Thoracic aorta (tissue), 2 donors: ENCODE measurements at regions not wholly inside any gene's neighbourhood (a gene's known extent, or its start where the extent isn't known, plus 50 kb on each side); places are given as distances from the start of the nearest gene placed in this dataset.

Experiments
- ATAC-seq: fragments of 150-250 bp; one replicate; pipeline ENCODE4 v1.8.0; 2017; ENCODE audit warnings: low read depth; ENCODE audit not compliant: insufficient number of reproducible peaks, low FRiP score
- DNase-seq: peaks from one replicate; pipeline ENCODE4 v3.0.0-alpha.2; 2020; ENCODE audit warnings: low spot score
- H3K27ac ChIP-seq, 2 donors: fragments of 200-600 bp; sonication (generic); 1 replicate in 1 of 2; 2 replicates in 1 of 2; pipeline ENCODE4 v1.5.1; 2016; ENCODE audit warnings: mild to moderate bottlenecking in 2 of 2, moderate library complexity in 2 of 2
- H3K27me3 ChIP-seq: fragments of 200-600 bp; sonication (generic); replicated peaks from 2 replicates; pipeline ENCODE4 v1.6.0; 2016; ENCODE audit warnings: mild to moderate bottlenecking; ENCODE audit not compliant: insufficient read depth
- H3K36me3 ChIP-seq: fragments of 200-600 bp; sonication (generic); one replicate; pipeline ENCODE4 v1.5.1; 2016
- H3K4me1 ChIP-seq, 2 donors: fragments of 200-600 bp; sonication (generic); 1 replicate in 1 of 2; 2 replicates in 1 of 2; pipeline versions ENCODE4 v1.5.1 to v1.6.0; 2016; ENCODE audit warnings: low read depth in 2 of 2, mild to moderate bottlenecking in 1 of 2; ENCODE audit not compliant: control insufficient read depth in 1 of 2
- H3K4me3 ChIP-seq: fragments of 200-600 bp; sonication (generic); 2 replicates; pipeline ENCODE4 v1.5.1; 2016; ENCODE audit warnings: mild to moderate bottlenecking
- H3K9me3 ChIP-seq: fragments of 200-600 bp; sonication (generic); 2 replicates; pipeline ENCODE4 v1.5.1; 2016
- TF ChIP-seq, protein P1 (sequence below): fragments of 200-600 bp; sonication (generic); IDR thresholded peaks from one replicate; pipeline ENCODE4 v1.5.1; 2019; ENCODE audit warnings: antibody characterized with exemption

- Histone ChIP-seq H3K9me3 (no peaks in the 10 kb centered on the region), H3K4me1 (peaks cover 0 to 8% of the 10 kb centered on the region in 2 donors), H3K27ac (no peak overlapping the region), H3K27me3 (no peaks in the 10 kb centered on the region), H3K4me3 (no peak overlapping the region), H3K36me3 (no peaks in the 10 kb centered on the region)
- TF ChIP-seq, protein P1, sequence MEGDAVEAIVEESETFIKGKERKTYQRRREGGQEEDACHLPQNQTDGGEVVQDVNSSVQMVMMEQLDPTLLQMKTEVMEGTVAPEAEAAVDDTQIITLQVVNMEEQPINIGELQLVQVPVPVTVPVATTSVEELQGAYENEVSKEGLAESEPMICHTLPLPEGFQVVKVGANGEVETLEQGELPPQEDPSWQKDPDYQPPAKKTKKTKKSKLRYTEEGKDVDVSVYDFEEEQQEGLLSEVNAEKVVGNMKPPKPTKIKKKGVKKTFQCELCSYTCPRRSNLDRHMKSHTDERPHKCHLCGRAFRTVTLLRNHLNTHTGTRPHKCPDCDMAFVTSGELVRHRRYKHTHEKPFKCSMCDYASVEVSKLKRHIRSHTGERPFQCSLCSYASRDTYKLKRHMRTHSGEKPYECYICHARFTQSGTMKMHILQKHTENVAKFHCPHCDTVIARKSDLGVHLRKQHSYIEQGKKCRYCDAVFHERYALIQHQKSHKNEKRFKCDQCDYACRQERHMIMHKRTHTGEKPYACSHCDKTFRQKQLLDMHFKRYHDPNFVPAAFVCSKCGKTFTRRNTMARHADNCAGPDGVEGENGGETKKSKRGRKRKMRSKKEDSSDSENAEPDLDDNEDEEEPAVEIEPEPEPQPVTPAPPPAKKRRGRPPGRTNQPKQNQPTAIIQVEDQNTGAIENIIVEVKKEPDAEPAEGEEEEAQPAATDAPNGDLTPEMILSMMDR, result no peak
- ATAC-seq (no peak), DNase-seq (no peak)
These were observed 94.0 kb downstream of the GLI2 start for GRCh38 chr2:120829633-120830025.

- DNase-seq (no peak), ATAC-seq (no peak)
- Histone ChIP-seq H3K27me3 (no peaks in the 10 kb centered on the region), H3K27ac (no peak overlapping the region), H3K9me3 (no peaks in the 10 kb centered on the region), H3K4me1 (peaks cover 0 to 8% of the 10 kb centered on the region in 2 donors), H3K36me3 (no peaks in the 10 kb centered on the region), H3K4me3 (no peak overlapping the region)
- TF ChIP-seq, protein P1, result no peak
These were observed 94.6 kb downstream of the GLI2 start for GRCh38 chr2:120830096-120830830.

- ATAC-seq (no peak), DNase-seq (no peak)
- peaks cover 0 to 8% of the 10 kb centered on the region in 2 donors for H3K4me1 ChIP-seq
- H3K27me3 ChIP-seq, result no peaks in the 10 kb centered on the region
- no peak overlapping the region for H3K4me3 ChIP-seq
- no peaks in the 10 kb centered on the region for H3K9me3 ChIP-seq
- no peaks in the 10 kb centered on the region for H3K36me3 ChIP-seq
- TF ChIP-seq, protein P1, result no peak
- no peak overlapping the region for H3K27ac ChIP-seq
These were observed 95.4 kb downstream of the GLI2 start for GRCh38 chr2:120831086-120831485.

DNA sequence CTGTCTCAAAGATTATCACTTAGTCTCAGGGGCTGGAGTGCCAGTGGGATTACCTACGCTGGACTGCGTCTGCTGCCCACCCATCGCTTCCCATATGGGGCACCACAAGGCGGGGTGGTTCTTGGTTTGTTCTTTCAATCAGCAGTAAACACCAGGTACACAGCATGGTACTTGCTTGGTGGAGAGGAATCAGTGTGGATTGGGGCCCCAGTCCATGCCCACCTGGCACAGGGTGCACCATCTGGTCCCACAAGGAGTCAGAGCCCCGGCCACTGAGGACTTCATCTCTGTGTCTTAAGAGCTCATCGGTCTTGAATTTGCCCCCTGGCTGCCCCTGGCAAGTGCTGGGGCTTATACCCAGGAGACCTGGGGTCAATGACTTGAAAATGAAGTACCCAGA is 96.2 kb downstream of the GLI2 start:
- H3K9me3 ChIP-seq, result no peaks in the 10 kb centered on the region
- H3K27ac ChIP-seq, result no peak overlapping the region
- H3K4me1 ChIP-seq, result peaks cover 0 to 8% of the 10 kb centered on the region in 2 donors
- no peaks in the 10 kb centered on the region for H3K27me3 ChIP-seq
- TF ChIP-seq, protein P1, result no peak
- no peaks in the 10 kb centered on the region for H3K36me3 ChIP-seq
- DNase-seq (no peak), ATAC-seq (no peak)
- no peak overlapping the region for H3K4me3 ChIP-seq

DNA sequence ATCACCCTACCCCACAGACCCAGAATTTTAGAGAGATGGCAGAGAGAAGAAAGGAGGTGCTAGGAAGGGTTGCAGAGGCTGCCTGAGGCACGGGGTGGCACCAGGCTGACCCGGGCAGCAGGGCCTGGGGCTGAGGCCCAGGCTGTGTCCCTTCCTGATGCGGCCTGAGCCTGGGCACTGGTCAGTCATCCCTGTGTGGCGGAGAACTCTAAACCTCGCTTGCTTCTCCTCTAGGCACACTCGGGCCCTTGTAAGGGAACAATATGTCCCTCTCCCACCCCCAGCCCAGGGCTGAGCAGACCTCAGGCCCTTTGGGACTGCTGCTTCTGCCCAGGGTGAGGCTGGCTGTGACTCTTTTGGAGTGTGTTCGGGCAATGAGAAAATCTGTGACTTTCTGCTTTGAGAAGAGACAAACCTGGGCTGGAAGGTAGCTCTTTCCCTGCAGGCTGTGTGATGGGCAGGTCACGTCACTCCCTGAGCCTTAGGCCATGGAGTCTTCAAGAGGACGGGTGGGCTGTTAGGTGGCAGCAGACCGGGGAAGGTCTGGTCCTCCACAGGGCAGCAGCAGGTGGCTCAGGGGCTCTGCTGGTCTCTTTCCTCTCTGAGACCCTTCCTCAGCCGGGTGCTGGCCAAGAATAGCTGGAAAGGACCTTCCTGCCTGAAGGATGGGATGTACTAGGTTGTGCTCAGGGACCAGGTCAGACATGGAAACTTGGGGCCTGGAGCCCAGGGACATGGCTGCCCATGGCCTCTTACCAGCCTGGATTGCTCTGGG is 96.8 kb downstream of the GLI2 start:
- Histone ChIP-seq H3K4me3 (no peak overlapping the region), H3K4me1 (peaks cover 0 to 8% of the 10 kb centered on the region in 2 donors), H3K27ac (no peak overlapping the region), H3K27me3 (no peaks in the 10 kb centered on the region), H3K36me3 (no peaks in the 10 kb centered on the region), H3K9me3 (no peaks in the 10 kb centered on the region)
- no peak for ATAC-seq
- TF ChIP-seq, protein P1, result no peak
- no peak for DNase-seq
